HEK293 (cell line): ENCODE measurements at regions not wholly inside any gene's neighbourhood (a gene's known extent, or its start where the extent isn't known, plus 50 kb on each side); places are given as distances from the start of the nearest gene placed in this dataset.

Source experiments
- CTCF ChIA-PET: fragments of 350-600 bp; formaldehyde crosslinking; extraction: SDS; loops from one replicate; lab custom pipeline; 2021; ENCODE audit warnings: antibody characterized with exemption; lab: Yijun Ruan, JAX
- POLR2A ChIA-PET: fragments of 300-600 bp; formaldehyde crosslinking; extraction: SDS; loops from one replicate; lab custom pipeline; 2020; ENCODE audit warnings: antibody characterized with exemption, inconsistent platforms; lab: Yijun Ruan, JAX
- H3K27ac ChIP-seq: fragments of 200-500 bp; sonication (Bioruptor generic); 2 replicates; pipeline ENCODE4 v1.5.1; 2014; ENCODE audit warnings: low read depth, low read length, control low read depth, inconsistent platforms; ENCODE audit errors: extremely low read depth
- H3K36me3 ChIP-seq, 2 experiments: fragments of 200-500 bp in 1 of 2; sonication (Bioruptor generic) in 1 of 2; 1 replicate in 1 of 2; 2 replicates in 1 of 2; pipeline ENCODE4 v1.5.1; 2014 to 2017; ENCODE audit warnings: inconsistent platforms in 2 of 2, low read length in 2 of 2; ENCODE audit not compliant: control insufficient read depth in 2 of 2, insufficient read depth in 1 of 2
- H3K4me1 ChIP-seq: fragments of 200-500 bp; sonication (Bioruptor generic); 2 replicates; pipeline ENCODE4 v1.5.1; 2014; ENCODE audit warnings: mild to moderate bottlenecking, low read length, inconsistent platforms; ENCODE audit not compliant: control insufficient read depth, insufficient read depth
- H3K4me3 ChIP-seq: 2 replicates; pipeline ENCODE4 v1.5.1; 2011; ENCODE audit warnings: low read depth, mild to moderate bottlenecking, control low read depth, low read length, moderate library complexity
- H3K9me3 ChIP-seq: fragments of 200-500 bp; sonication (Bioruptor generic); 2 replicates; pipeline ENCODE4 v1.5.1; 2014; ENCODE audit warnings: low read depth, low read length, inconsistent platforms; ENCODE audit not compliant: control insufficient read depth, insufficient read depth
- KLF7 ChIP-seq: fragments of 450-650 bp; formaldehyde crosslinking; IDR thresholded peaks from 2 replicates; pipeline ENCODE4 v1.5.1; 2016; ENCODE audit warnings: missing biosample characterization, missing genetic modification characterization, borderline replicate concordance
- SALL2 ChIP-seq: fragments of 450-650 bp; formaldehyde crosslinking; IDR thresholded peaks from 2 replicates; pipeline ENCODE4 v1.5.0; 2017; ENCODE audit warnings: missing biosample characterization, mild to moderate bottlenecking, missing genetic modification characterization, borderline replicate concordance
- SP3 ChIP-seq: fragments of 450-650 bp; formaldehyde crosslinking; IDR thresholded peaks from 2 replicates; pipeline ENCODE4 v1.5.1; 2016; ENCODE audit warnings: missing biosample characterization, missing genetic modification characterization
- ZBTB20 ChIP-seq: fragments of 450-650 bp; formaldehyde crosslinking; IDR thresholded peaks from 2 replicates; pipeline ENCODE4 v1.5.1; 2016; ENCODE audit warnings: missing biosample characterization, missing genetic modification characterization
- ZEB2 ChIP-seq: fragments of 450-650 bp; formaldehyde crosslinking; IDR thresholded peaks from 2 replicates; pipeline ENCODE4 v1.5.1; 2016; ENCODE audit warnings: missing biosample characterization, missing genetic modification characterization
- ZFP3 ChIP-seq: fragments of 450-650 bp; formaldehyde crosslinking; IDR thresholded peaks from 2 replicates; pipeline ENCODE4 v1.5.1; 2016; ENCODE audit warnings: low read depth, missing biosample characterization, missing genetic modification characterization
- ZFP69B ChIP-seq: fragments of 450-650 bp; formaldehyde crosslinking; IDR thresholded peaks from 2 replicates; pipeline ENCODE4 v1.5.1; 2016; ENCODE audit warnings: missing biosample characterization, missing genetic modification characterization
- ZNF16 ChIP-seq: fragments of 450-650 bp; formaldehyde crosslinking; IDR thresholded peaks from 2 replicates; pipeline ENCODE4 v1.5.1; 2016; ENCODE audit warnings: low read depth, missing biosample characterization, missing genetic modification characterization
- ZNF274 ChIP-seq, 2 experiments: fragments of 200-500 bp in 1 of 2; fragments of 450-650 bp in 1 of 2; sonication (Bioruptor generic) in 1 of 2; formaldehyde crosslinking in 1 of 2; IDR thresholded peaks; 2 replicates each; pipeline versions ENCODE4 v1.5.1 to v1.6.1; 2014 to 2016; ENCODE audit warnings: borderline replicate concordance in 1 of 2, inconsistent platforms in 1 of 2, low read length in 1 of 2, missing biosample characterization in 1 of 2, missing genetic modification characterization in 1 of 2
- ZNF48 ChIP-seq: fragments of 450-650 bp; formaldehyde crosslinking; IDR thresholded peaks from 2 replicates; pipeline ENCODE4 v1.5.1; 2016; ENCODE audit warnings: missing biosample characterization, missing genetic modification characterization
- ZNF610 ChIP-seq: fragments of 450-650 bp; formaldehyde crosslinking; IDR thresholded peaks from 2 replicates; pipeline ENCODE4 v1.5.1; 2016; ENCODE audit warnings: missing biosample characterization, missing genetic modification characterization, borderline replicate concordance
- TF ChIP-seq, protein P1 (sequence below): fragments of 450-650 bp; formaldehyde crosslinking; IDR thresholded peaks from 2 replicates; pipeline ENCODE4 v1.5.1; 2016; ENCODE audit warnings: missing biosample characterization, missing genetic modification characterization, low read depth
- TF ChIP-seq, protein P2 (sequence below): fragments of 450-650 bp; formaldehyde crosslinking; IDR thresholded peaks from 2 replicates; pipeline ENCODE4 v1.5.1; 2016; ENCODE audit warnings: missing biosample characterization, missing genetic modification characterization
- TF ChIP-seq, protein P3 (sequence below): fragments of 450-650 bp; formaldehyde crosslinking; IDR thresholded peaks from 2 replicates; pipeline ENCODE4 v1.5.1; 2016; ENCODE audit warnings: missing biosample characterization, missing genetic modification characterization
- TF ChIP-seq, protein P4 (sequence below): fragments of 450-650 bp; formaldehyde crosslinking; IDR thresholded peaks from 2 replicates; pipeline ENCODE4 v1.5.1; 2017; ENCODE audit warnings: missing biosample characterization, missing genetic modification characterization
- TF ChIP-seq, protein P5 (sequence below): fragments of 450-650 bp; formaldehyde crosslinking; IDR thresholded peaks from 2 replicates; pipeline ENCODE4 v1.5.1; 2016; ENCODE audit warnings: missing biosample characterization, missing genetic modification characterization
- TF ChIP-seq, protein P6 (sequence below): IDR thresholded peaks from 2 replicates; pipeline ENCODE4 v1.6.1; 2011; ENCODE audit warnings: mild to moderate bottlenecking, low read depth, low read length, borderline replicate concordance
- TF ChIP-seq, protein P7 (sequence below): fragments of 450-650 bp; formaldehyde crosslinking; IDR thresholded peaks from 2 replicates; pipeline ENCODE4 v1.5.1; 2016; ENCODE audit warnings: missing biosample characterization, missing genetic modification characterization
- TF ChIP-seq, protein P8 (sequence below): fragments of 450-650 bp; formaldehyde crosslinking; IDR thresholded peaks from 2 replicates; pipeline ENCODE4 v1.5.1; 2016; ENCODE audit warnings: missing biosample characterization, missing genetic modification characterization, borderline replicate concordance
- TF ChIP-seq, protein P9 (sequence below): fragments of 450-650 bp; formaldehyde crosslinking; IDR thresholded peaks from 2 replicates; pipeline ENCODE4 v1.5.1; 2016; ENCODE audit warnings: missing biosample characterization, missing genetic modification characterization

DNA sequence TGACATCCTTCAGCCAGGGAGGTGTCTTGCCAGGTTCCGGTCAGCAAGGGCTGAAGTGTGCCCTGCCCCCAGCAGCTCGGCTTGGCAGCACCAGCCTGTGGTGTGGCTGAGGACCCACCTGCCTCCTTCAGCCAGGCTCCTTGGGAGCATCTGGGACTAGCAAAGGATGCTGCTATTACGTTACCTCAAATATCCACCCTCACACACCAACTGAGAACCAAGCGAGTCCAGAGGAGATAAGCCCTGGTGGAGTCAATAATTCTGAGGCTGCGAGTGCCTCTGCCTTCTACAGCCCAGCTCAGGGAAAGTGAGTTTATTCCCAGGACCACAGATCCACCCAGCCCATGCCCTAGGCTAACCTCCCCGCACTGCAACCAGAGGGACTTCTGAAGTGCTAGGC lies 57.1 kb upstream of the FSTL4 start (continued):
- TF ChIP-seq, protein P1, sequence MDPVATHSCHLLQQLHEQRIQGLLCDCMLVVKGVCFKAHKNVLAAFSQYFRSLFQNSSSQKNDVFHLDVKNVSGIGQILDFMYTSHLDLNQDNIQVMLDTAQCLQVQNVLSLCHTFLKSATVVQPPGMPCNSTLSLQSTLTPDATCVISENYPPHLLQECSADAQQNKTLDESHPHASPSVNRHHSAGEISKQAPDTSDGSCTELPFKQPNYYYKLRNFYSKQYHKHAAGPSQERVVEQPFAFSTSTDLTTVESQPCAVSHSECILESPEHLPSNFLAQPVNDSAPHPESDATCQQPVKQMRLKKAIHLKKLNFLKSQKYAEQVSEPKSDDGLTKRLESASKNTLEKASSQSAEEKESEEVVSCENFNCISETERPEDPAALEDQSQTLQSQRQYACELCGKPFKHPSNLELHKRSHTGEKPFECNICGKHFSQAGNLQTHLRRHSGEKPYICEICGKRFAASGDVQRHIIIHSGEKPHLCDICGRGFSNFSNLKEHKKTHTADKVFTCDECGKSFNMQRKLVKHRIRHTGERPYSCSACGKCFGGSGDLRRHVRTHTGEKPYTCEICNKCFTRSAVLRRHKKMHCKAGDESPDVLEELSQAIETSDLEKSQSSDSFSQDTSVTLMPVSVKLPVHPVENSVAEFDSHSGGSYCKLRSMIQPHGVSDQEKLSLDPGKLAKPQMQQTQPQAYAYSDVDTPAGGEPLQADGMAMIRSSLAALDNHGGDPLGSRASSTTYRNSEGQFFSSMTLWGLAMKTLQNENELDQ (tag by site-specific recombination), result no peak
- no peak for TF ChIP-seq ZEB2 (tag by site-specific recombination)
- TF ChIP-seq, protein P2, sequence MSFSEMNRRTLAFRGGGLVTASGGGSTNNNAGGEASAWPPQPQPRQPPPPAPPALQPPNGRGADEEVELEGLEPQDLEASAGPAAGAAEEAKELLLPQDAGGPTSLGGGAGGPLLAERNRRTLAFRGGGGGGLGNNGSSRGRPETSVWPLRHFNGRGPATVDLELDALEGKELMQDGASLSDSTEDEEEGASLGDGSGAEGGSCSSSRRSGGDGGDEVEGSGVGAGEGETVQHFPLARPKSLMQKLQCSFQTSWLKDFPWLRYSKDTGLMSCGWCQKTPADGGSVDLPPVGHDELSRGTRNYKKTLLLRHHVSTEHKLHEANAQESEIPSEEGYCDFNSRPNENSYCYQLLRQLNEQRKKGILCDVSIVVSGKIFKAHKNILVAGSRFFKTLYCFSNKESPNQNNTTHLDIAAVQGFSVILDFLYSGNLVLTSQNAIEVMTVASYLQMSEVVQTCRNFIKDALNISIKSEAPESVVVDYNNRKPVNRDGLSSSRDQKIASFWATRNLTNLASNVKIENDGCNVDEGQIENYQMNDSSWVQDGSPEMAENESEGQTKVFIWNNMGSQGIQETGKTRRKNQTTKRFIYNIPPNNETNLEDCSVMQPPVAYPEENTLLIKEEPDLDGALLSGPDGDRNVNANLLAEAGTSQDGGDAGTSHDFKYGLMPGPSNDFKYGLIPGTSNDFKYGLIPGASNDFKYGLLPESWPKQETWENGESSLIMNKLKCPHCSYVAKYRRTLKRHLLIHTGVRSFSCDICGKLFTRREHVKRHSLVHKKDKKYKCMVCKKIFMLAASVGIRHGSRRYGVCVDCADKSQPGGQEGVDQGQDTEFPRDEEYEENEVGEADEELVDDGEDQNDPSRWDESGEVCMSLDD (tag by site-specific recombination), result no peak
- TF ChIP-seq KLF7 (tag by site-specific recombination), result no peak
- TF ChIP-seq, protein P3, sequence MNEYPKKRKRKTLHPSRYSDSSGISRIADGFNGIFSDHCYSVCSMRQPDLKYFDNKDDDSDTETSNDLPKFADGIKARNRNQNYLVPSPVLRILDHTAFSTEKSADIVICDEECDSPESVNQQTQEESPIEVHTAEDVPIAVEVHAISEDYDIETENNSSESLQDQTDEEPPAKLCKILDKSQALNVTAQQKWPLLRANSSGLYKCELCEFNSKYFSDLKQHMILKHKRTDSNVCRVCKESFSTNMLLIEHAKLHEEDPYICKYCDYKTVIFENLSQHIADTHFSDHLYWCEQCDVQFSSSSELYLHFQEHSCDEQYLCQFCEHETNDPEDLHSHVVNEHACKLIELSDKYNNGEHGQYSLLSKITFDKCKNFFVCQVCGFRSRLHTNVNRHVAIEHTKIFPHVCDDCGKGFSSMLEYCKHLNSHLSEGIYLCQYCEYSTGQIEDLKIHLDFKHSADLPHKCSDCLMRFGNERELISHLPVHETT (tag by site-specific recombination), result no peak
- TF ChIP-seq ZNF610, result no peak
- no peak for TF ChIP-seq ZFP3 (tag by site-specific recombination)
- no peak for TF ChIP-seq ZNF48
- no peak for TF ChIP-seq ZNF16 (tag by site-specific recombination)
- no peak for TF ChIP-seq SP3 (tag by site-specific recombination)
- no peak for TF ChIP-seq ZBTB20
- no peak for TF ChIP-seq SALL2
- no peak for TF ChIP-seq ZFP69B (tag by site-specific recombination)
- TF ChIP-seq, protein P4, sequence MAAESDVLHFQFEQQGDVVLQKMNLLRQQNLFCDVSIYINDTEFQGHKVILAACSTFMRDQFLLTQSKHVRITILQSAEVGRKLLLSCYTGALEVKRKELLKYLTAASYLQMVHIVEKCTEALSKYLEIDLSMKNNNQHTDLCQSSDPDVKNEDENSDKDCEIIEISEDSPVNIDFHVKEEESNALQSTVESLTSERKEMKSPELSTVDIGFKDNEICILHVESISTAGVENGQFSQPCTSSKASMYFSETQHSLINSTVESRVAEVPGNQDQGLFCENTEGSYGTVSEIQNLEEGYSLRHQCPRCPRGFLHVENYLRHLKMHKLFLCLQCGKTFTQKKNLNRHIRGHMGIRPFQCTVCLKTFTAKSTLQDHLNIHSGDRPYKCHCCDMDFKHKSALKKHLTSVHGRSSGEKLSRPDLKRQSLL, result no peak

DNA sequence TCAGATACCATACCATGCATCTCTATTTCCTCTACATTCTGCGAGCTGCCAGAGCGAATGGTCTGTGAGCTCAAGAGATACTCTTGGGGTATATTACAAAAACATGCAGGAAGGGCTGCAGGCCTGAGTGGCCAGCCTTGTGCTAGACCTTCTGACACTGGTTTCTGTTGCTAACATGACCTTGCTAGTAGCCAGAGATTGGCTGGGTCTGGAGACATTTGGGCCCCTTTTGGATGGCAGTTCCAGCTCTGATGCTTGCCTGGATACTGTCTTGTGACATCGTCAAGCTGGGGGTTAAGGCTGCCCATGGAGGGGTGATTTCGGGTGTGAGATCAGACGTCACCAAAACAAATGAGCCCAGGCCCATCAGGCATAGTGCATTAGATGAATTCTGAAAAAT lies 56.1 kb upstream of the FSTL4 start:
- Histone ChIP-seq H3K27ac (no peak overlapping the region), H3K9me3 (no peaks in the 10 kb centered on the region), H3K36me3 (no peaks in the 10 kb centered on the region), H3K4me1 (no peaks in the 10 kb centered on the region), H3K4me3 (no peak overlapping the region)
- POLR2A ChIA-PET, result no interaction called here
- CTCF ChIA-PET, result no interaction called here
- TF ChIP-seq, protein P5, sequence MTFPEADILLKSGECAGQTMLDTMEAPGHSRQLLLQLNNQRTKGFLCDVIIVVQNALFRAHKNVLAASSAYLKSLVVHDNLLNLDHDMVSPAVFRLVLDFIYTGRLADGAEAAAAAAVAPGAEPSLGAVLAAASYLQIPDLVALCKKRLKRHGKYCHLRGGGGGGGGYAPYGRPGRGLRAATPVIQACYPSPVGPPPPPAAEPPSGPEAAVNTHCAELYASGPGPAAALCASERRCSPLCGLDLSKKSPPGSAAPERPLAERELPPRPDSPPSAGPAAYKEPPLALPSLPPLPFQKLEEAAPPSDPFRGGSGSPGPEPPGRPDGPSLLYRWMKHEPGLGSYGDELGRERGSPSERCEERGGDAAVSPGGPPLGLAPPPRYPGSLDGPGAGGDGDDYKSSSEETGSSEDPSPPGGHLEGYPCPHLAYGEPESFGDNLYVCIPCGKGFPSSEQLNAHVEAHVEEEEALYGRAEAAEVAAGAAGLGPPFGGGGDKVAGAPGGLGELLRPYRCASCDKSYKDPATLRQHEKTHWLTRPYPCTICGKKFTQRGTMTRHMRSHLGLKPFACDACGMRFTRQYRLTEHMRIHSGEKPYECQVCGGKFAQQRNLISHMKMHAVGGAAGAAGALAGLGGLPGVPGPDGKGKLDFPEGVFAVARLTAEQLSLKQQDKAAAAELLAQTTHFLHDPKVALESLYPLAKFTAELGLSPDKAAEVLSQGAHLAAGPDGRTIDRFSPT (tag by site-specific recombination), result no peak
- TF ChIP-seq, protein P6, sequence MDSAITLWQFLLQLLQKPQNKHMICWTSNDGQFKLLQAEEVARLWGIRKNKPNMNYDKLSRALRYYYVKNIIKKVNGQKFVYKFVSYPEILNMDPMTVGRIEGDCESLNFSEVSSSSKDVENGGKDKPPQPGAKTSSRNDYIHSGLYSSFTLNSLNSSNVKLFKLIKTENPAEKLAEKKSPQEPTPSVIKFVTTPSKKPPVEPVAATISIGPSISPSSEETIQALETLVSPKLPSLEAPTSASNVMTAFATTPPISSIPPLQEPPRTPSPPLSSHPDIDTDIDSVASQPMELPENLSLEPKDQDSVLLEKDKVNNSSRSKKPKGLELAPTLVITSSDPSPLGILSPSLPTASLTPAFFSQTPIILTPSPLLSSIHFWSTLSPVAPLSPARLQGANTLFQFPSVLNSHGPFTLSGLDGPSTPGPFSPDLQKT, result no peak
- TF ChIP-seq, protein P7, sequence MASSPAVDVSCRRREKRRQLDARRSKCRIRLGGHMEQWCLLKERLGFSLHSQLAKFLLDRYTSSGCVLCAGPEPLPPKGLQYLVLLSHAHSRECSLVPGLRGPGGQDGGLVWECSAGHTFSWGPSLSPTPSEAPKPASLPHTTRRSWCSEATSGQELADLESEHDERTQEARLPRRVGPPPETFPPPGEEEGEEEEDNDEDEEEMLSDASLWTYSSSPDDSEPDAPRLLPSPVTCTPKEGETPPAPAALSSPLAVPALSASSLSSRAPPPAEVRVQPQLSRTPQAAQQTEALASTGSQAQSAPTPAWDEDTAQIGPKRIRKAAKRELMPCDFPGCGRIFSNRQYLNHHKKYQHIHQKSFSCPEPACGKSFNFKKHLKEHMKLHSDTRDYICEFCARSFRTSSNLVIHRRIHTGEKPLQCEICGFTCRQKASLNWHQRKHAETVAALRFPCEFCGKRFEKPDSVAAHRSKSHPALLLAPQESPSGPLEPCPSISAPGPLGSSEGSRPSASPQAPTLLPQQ (tag by site-specific recombination), result no peak
- no peak for TF ChIP-seq ZNF274 (IDR thresholded peaks at IDR 0.05; ENCODE audit: low read length)
- TF ChIP-seq ZNF274 (tag by site-specific recombination; IDR thresholded peaks at IDR 0.05; ENCODE audit: borderline replicate concordance), result no peak
- TF ChIP-seq, protein P8, sequence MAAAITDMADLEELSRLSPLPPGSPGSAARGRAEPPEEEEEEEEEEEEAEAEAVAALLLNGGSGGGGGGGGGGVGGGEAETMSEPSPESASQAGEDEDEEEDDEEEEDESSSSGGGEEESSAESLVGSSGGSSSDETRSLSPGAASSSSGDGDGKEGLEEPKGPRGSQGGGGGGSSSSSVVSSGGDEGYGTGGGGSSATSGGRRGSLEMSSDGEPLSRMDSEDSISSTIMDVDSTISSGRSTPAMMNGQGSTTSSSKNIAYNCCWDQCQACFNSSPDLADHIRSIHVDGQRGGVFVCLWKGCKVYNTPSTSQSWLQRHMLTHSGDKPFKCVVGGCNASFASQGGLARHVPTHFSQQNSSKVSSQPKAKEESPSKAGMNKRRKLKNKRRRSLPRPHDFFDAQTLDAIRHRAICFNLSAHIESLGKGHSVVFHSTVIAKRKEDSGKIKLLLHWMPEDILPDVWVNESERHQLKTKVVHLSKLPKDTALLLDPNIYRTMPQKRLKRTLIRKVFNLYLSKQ (tag by site-specific recombination), result no peak
- TF ChIP-seq ZEB2 (tag by site-specific recombination), result no peak
- TF ChIP-seq, protein P9, sequence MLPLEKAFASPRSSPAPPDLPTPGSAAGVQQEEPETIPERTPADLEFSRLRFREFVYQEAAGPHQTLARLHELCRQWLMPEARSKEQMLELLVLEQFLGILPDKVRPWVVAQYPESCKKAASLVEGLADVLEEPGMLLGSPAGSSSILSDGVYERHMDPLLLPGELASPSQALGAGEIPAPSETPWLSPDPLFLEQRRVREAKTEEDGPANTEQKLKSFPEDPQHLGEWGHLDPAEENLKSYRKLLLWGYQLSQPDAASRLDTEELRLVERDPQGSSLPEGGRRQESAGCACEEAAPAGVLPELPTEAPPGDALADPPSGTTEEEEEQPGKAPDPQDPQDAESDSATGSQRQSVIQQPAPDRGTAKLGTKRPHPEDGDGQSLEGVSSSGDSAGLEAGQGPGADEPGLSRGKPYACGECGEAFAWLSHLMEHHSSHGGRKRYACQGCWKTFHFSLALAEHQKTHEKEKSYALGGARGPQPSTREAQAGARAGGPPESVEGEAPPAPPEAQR, result no peak
